Sigmoid colon (tissue), 4 donors: ENCODE measurements at regions not wholly inside any gene's neighbourhood (a gene's known extent, or its start where the extent isn't known, plus 50 kb on each side); places are given as distances from the start of the nearest gene placed in this dataset.

Experiments
- CTCF ChIP-seq, 4 experiments: fragments of 450-650 bp in 3 of 4; fragments of 200-600 bp in 1 of 4; IDR thresholded peaks; one replicate each; pipeline ENCODE4 v1.5.1; 2016 to 2019; ENCODE audit warnings: antibody characterized with exemption in 4 of 4, mild to moderate bottlenecking in 3 of 4, moderate library complexity in 2 of 4
- EP300 ChIP-seq, 4 donors: sonication (generic); formaldehyde crosslinking; IDR thresholded peaks; one replicate each; pipeline ENCODE4 v1.6.1; 2017; ENCODE audit warnings: antibody characterized with exemption in 4 of 4
- POLR2A ChIP-seq, 2 donors: fragments of 450-650 bp; IDR thresholded peaks; one replicate each; pipeline ENCODE4 v1.6.1; 2016; ENCODE audit warnings: antibody characterized with exemption in 2 of 2, mild to moderate bottlenecking in 2 of 2, moderate library complexity in 2 of 2

- TF ChIP-seq CTCF (IDR thresholded peaks at IDR 0.05) (no peak), EP300 (IDR thresholded peaks at IDR 0.05) (no peak), POLR2A (IDR thresholded peaks at IDR 0.05) (no peak)
These were observed 227.4 kb upstream of the STT3B start for GRCh38 chr3:31305340-31305739.
